ENCODE measurements at regions not wholly inside any gene's neighbourhood (a gene's known extent, or its start where the extent isn't known, plus 50 kb on each side); places are given as distances from the start of the nearest gene placed in this dataset.

DNA sequence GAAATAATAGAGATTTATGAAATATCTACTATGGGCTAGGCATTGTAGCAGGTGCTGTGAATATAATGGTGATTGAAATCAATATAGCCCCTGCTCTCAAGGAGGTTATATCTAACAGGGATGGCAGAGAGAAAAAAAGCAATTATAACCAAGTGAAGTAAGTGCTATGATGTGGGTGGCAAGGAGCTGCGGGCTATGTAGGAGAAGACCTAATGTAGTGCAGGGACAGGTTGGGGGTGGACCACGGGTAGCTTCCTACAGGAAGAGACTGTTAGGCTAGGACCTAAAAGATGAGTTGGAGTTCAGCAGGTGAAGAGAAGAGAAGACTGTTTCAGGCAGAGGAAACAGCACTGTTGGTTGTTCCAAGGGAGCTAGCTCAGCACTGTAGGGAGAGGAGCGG lies 311.0 kb downstream of the KCNRG start:
- H3K27me3 ChIP-seq, result no peaks in the 10 kb centered on the region
- intact Hi-C loops (cut with DNase I), result no loop called here
- no peak for DNase-seq (ENCODE audit: low spot score in 2 of 2)
- no peak overlapping the region for H3K4me3 ChIP-seq
- H3K4me1 ChIP-seq, result no peaks in the 10 kb centered on the region
- TF ChIP-seq, protein P1, sequence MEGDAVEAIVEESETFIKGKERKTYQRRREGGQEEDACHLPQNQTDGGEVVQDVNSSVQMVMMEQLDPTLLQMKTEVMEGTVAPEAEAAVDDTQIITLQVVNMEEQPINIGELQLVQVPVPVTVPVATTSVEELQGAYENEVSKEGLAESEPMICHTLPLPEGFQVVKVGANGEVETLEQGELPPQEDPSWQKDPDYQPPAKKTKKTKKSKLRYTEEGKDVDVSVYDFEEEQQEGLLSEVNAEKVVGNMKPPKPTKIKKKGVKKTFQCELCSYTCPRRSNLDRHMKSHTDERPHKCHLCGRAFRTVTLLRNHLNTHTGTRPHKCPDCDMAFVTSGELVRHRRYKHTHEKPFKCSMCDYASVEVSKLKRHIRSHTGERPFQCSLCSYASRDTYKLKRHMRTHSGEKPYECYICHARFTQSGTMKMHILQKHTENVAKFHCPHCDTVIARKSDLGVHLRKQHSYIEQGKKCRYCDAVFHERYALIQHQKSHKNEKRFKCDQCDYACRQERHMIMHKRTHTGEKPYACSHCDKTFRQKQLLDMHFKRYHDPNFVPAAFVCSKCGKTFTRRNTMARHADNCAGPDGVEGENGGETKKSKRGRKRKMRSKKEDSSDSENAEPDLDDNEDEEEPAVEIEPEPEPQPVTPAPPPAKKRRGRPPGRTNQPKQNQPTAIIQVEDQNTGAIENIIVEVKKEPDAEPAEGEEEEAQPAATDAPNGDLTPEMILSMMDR (IDR thresholded peaks at IDR 0.05), result no peak
- H3K36me3 ChIP-seq, result no peaks in the 10 kb centered on the region
- no peaks in the 10 kb centered on the region for H3K9me3 ChIP-seq
- H3K27ac ChIP-seq, result no peak overlapping the region

DNA sequence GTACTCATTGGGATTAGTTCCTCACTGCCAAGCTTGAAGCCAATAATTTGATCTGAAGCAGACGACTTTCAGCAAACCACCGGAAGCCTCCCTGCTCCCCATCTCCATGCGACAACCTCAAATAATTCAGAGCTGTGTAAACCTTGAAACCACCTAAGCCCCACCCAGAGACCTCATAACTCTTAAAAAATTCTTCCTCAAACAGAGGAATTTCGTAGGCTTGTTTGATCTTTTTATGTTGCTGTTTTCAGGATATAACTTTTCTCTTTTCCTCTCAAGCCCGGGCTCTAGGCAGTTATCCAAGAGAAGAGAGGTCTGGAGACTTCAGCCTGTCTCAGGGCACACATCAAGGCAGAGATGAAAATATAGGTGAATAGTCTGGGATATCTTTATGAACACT lies 311.6 kb downstream of the KCNRG start:
- H3K9me3 ChIP-seq, result no peaks in the 10 kb centered on the region
- no peaks in the 10 kb centered on the region for H3K27me3 ChIP-seq
- intact Hi-C loops (cut with DNase I), result no loop called here
- no peak overlapping the region for H3K27ac ChIP-seq
- no peak for DNase-seq (ENCODE audit: low spot score in 2 of 2)
- H3K36me3 ChIP-seq, result no peaks in the 10 kb centered on the region
- H3K4me1 ChIP-seq, result no peaks in the 10 kb centered on the region
- H3K4me3 ChIP-seq, result no peak overlapping the region
- TF ChIP-seq, protein P1 (IDR thresholded peaks at IDR 0.05), result no peak

DNA sequence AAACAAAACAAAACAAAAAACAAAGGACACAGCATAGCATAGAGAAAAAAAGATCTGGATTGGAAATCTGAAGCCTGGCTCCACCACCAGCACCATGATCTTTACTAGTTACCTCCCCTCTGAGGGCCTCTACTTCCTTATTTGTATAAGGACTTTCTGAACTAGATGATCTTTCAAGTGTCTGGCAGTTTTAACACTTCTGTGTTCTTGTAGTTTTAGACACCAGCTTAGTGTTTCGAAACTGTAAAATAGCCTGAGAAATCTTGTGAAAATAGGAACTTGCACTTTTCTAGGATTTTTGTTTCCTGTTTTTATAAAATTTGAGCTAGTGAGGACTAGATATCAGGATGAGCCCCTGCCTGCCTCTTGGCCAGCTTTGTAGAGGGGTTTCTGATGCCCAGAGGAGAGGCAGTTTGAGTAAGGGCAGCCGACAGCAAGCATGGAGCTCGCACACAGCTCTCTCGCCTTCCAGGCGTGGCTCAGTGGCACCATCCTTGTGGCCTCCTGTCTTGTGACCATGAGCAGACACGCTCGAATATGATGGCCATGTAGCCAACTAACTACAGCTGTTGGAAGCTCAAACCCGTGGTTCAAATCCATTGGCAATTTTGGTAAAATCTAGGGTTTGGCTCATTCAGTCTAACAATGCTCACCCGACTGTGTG lies 319.0 kb downstream of the KCNRG start:
- no peaks in the 10 kb centered on the region for H3K36me3 ChIP-seq
- no peaks in the 10 kb centered on the region for H3K4me1 ChIP-seq
- no peak overlapping the region for H3K27ac ChIP-seq
- DNase-seq (ENCODE audit: low spot score in 2 of 2), result no peak
- no peaks in the 10 kb centered on the region for H3K9me3 ChIP-seq
- TF ChIP-seq, protein P1 (IDR thresholded peaks at IDR 0.05), result no peak
- intact Hi-C loops (cut with DNase I), result no loop called here
- no peaks in the 10 kb centered on the region for H3K27me3 ChIP-seq
- H3K4me3 ChIP-seq, result no peak overlapping the region

DNA sequence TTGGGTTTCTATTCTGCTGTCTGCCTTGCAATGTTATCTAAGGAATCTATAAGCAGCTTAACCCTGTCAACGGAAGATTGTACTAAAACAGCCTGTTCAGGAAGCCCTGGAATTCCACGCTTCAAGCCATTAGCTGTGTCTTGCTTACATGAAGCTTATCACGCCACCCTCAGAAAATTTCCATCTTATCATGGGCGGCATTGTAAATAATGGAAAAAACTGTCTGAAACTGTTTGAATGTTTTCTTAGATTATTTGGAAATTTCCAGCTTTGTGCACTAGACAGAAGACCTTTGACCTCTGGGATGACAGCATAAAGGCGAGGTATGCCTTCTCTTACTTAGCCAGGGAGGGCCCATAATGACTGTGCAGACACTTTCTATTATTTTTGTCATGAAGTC lies 319.7 kb downstream of the KCNRG start:
- Histone ChIP-seq H3K27me3 (no peaks in the 10 kb centered on the region), H3K9me3 (no peaks in the 10 kb centered on the region), H3K36me3 (no peaks in the 10 kb centered on the region), H3K4me1 (no peaks in the 10 kb centered on the region), H3K4me3 (no peak overlapping the region), H3K27ac (no peak overlapping the region)
- TF ChIP-seq, protein P1 (IDR thresholded peaks at IDR 0.05), result no peak
- intact Hi-C loops (cut with DNase I), result no loop called here
- DNase-seq (ENCODE audit: low spot score in 2 of 2), result no peak

DNA sequence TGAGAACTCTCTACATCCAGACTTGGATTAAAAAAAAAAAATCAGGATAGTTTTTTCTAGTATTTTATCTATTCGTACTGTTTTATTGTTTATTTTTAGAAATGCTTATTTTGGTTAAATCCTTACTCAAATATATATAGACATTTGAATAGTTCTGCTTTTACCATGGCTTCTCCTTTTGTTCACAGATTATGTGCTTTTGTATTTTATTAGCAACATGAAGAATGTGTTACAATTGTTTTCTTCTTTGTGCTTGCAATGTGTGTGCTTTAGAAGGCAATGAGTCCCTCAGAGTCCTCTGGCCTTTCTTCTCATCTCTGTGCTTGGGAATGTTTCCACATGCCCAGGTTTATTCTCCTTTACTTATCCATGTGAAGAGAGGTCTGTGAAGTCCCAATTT lies 324.0 kb downstream of the KCNRG start:
- Histone ChIP-seq H3K27ac (no peak overlapping the region), H3K4me1 (no peaks in the 10 kb centered on the region), H3K27me3 (no peaks in the 10 kb centered on the region), H3K9me3 (no peaks in the 10 kb centered on the region), H3K4me3 (no peak overlapping the region), H3K36me3 (no peaks in the 10 kb centered on the region)
- intact Hi-C loops (cut with DNase I), result no loop called here
- no peak for DNase-seq (ENCODE audit: low spot score in 2 of 2)
- TF ChIP-seq, protein P1 (IDR thresholded peaks at IDR 0.05), result no peak

DNA sequence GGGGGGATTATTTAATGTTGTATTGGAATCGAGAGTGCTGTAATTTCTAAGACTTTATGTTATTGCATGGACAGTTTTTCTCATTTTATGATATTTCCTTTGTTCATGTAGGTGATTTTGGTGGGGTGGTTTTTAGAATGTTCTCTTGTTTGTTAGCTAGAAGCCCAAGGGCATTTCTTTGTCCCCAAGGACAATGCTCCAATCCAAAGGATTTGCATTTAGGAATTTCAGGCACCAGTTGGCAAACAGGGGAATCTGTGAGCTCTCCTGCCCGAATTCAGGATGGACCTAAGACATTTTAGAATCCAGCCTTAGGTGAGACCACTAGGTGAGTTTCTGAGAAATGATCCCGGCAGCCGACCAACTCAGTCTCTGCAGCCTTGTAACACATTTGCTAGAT lies 324.9 kb downstream of the KCNRG start:
- Histone ChIP-seq H3K4me3 (no peak overlapping the region), H3K36me3 (no peaks in the 10 kb centered on the region)
- intact Hi-C loops (cut with DNase I), result no loop called here

More for the DNA sequence above, 324.9 kb downstream of the KCNRG start:
- DNase-seq (ENCODE audit: low spot score in 2 of 2), result no peak
- no peak overlapping the region for H3K27ac ChIP-seq
- no peaks in the 10 kb centered on the region for H3K4me1 ChIP-seq
- TF ChIP-seq, protein P1 (IDR thresholded peaks at IDR 0.05), result no peak
- H3K27me3 ChIP-seq, result no peaks in the 10 kb centered on the region
- H3K9me3 ChIP-seq, result no peaks in the 10 kb centered on the region
